ENCODE measurements at regions not wholly inside any gene's neighbourhood (a gene's known extent, or its start where the extent isn't known, plus 50 kb on each side); places are given as distances from the start of the nearest gene placed in this dataset.
A peak's percentile ranks its signal among the peaks of the same experiment; 100 is the strongest.

DNA sequence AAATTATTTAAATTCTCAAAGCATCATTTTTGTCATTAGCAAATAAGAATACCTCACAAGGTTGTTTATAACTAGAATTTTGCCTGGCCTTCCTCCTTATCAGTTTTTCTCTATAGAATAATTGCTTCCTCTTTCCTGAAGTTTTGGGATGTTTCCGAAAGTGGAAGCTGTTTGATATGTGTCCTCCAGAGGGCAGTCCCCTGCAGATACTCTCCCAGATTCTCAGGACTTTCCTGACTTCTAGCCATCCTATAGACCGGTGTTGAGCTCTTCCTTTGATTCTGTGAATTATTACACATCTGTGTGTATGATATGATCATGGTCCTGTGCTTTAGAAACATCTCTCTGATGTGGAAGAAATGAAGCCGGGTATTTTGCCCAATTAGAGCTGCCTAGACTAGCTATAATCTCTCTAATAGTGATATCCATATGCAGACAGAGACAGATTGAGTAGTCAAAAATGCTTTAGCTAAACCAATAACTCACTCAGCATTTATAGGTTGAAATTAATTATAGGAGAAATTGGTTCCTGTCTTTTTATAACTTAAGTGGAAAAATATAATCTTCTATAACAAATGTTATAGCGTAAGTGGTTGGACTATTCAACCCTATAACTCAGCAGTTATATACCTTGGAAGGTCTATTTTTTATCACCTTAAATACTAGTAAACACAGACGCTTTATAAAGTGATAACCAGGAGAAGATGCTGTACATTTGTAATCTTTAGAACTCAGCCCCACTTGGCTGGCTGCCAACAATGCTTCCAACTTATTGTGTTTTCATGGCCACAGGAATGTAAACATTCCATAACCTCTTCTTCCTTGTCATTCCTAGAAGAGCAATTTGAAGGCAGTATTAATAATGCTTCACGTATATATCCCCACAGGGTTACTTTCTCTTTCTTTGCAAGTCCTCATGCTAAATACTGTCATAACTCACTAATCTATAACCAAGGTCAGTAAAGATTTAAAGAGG, 201.0 kb upstream of the RXFP2 start:
- BruUV-seq (replicated peaks), result no TSS peak
- Histone ChIP-seq H3K4me3 (no peak overlapping the region), H2AFZ (ENCODE audit: control insufficient read depth, low read depth, low read length) (no peak overlapping the region), H3K79me2 (ENCODE audit: control insufficient read depth, insufficient read depth, low read length) (no peaks in the 10 kb centered on the region), H3K36me3 (ENCODE audit: control insufficient read depth in 2 of 2, insufficient read depth in 2 of 2, low read length in 1 of 2) (no peaks in the 10 kb centered on the region), H3K9ac (ENCODE audit: control insufficient read depth, insufficient read depth, low read length) (no peak overlapping the region), H3K4me1 (ENCODE audit: control insufficient read depth, insufficient read depth, low read length) (no peaks in the 10 kb centered on the region), H3K9me3 (replicated peaks; ENCODE audit: control insufficient read depth, insufficient read depth, low read length) (no peaks in the 10 kb centered on the region), H3K4me2 (ENCODE audit: control insufficient read depth, insufficient read depth) (no peak overlapping the region), H4K20me1 (ENCODE audit: control insufficient read depth, insufficient read depth) (no peaks in the 10 kb centered on the region), H3K27me3 (replicated peaks in 1 of 2; ENCODE audit: control insufficient read depth in 2 of 2, insufficient read depth in 2 of 2, low read length in 1 of 2) (no peaks in the 10 kb centered on the region), H3K27ac (ENCODE audit: control insufficient read depth, insufficient read depth) (no peak overlapping the region)
- no peak for ATAC-seq
- in situ Hi-C loops (cut with MboI), result no loop called here
- SMC1A ChIA-PET (ENCODE audit: uncharacterized antibody, unreplicated experiment), result no interaction called here
- RAD21 ChIA-PET (ENCODE audit: unreplicated experiment), result no interaction called here
- CTCF ChIA-PET, result interaction anchor here (0.8 to 2.1 kb wide), 4 partner anchors 107 to 206 kb away, joined by 3 to 9 read pairs (median 4); no protein-coding TSS in a partner anchor
- intact Hi-C loops (cut with micrococcal nuclease; ENCODE audit: unreplicated experiment), result loop anchor here (5.0 kb wide), 1 partner anchor 204 kb away; no protein-coding TSS in a partner anchor
- no peak for DNase-seq (ENCODE audit: low read depth, low spot score)
- POLR2A ChIA-PET, result no interaction called here
- TF ChIP-seq, protein P1, sequence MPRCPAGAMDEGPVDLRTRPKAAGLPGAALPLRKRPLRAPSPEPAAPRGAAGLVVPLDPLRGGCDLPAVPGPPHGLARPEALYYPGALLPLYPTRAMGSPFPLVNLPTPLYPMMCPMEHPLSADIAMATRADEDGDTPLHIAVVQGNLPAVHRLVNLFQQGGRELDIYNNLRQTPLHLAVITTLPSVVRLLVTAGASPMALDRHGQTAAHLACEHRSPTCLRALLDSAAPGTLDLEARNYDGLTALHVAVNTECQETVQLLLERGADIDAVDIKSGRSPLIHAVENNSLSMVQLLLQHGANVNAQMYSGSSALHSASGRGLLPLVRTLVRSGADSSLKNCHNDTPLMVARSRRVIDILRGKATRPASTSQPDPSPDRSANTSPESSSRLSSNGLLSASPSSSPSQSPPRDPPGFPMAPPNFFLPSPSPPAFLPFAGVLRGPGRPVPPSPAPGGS (IDR thresholded peaks at IDR 0.05; ENCODE audit: borderline replicate concordance, insufficient read depth, low read depth, low read length, poor library complexity, severe bottlenecking), result no peak
- no peak for TF ChIP-seq ZNF24 (IDR thresholded peaks at IDR 0.05)
- no peak for TF ChIP-seq RB1 (IDR thresholded peaks at IDR 0.05; ENCODE audit: borderline replicate concordance)
- no peak for TF ChIP-seq ZZZ3 (IDR thresholded peaks at IDR 0.05; ENCODE audit: control insufficient read depth, insufficient read length, low read depth)
- TF ChIP-seq, protein P2, sequence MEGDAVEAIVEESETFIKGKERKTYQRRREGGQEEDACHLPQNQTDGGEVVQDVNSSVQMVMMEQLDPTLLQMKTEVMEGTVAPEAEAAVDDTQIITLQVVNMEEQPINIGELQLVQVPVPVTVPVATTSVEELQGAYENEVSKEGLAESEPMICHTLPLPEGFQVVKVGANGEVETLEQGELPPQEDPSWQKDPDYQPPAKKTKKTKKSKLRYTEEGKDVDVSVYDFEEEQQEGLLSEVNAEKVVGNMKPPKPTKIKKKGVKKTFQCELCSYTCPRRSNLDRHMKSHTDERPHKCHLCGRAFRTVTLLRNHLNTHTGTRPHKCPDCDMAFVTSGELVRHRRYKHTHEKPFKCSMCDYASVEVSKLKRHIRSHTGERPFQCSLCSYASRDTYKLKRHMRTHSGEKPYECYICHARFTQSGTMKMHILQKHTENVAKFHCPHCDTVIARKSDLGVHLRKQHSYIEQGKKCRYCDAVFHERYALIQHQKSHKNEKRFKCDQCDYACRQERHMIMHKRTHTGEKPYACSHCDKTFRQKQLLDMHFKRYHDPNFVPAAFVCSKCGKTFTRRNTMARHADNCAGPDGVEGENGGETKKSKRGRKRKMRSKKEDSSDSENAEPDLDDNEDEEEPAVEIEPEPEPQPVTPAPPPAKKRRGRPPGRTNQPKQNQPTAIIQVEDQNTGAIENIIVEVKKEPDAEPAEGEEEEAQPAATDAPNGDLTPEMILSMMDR (IDR thresholded peaks at IDR 0.05 in 2 of 3, conservative IDR thresholded peaks at IDR 0.05 in 1 of 3; ENCODE audit: control insufficient read depth in 2 of 3, extremely low read depth in 1 of 3, insufficient read depth in 1 of 3, low read depth in 3 of 3, low read length in 3 of 3), result peak in 1 of 3 experiments; percentile 13; a peak in 1 of 6 replicates
- 17% methylated on average over 6 of the region's 6 CpGs for WGBS (ENCODE audit: insufficient coverage, insufficient replicate concordance, low lambda C conversion rate, missing lambda C conversion rate)
- no peak for FAIRE-seq

Data from GM12878 (cell line).